ENCODE measurements at regions not wholly inside any gene's neighbourhood (a gene's known extent, or its start where the extent isn't known, plus 50 kb on each side); places are given as distances from the start of the nearest gene placed in this dataset.

DNA sequence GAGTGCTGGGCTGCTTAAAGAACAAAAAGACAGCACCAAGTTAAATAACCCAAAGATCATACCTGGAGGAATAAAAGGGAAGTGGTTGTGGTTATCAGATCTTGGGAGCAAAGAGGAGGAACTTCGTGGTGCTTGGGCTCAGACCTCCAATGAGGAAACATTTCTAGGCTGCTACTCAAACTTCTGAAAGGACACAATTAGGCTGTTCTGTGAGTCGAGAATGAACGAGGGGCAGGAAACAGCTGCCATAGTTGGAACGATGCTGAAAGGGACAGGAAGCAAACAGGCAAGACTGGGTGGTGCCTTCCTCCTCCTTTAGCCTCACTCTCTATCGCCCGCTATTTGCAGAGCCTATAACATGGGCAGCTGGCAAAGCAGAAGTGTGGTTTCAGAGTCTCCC is 276.3 kb upstream of the ARRDC4 start:
- no peak for TF ChIP-seq ARNT (IDR thresholded peaks at IDR 0.05)
- no peak for TF ChIP-seq BHLHE40 (IDR thresholded peaks at IDR 0.05; ENCODE audit: borderline replicate concordance)
- TF ChIP-seq ZNF384 (IDR thresholded peaks at IDR 0.05): no peak
- TF ChIP-seq NFRKB (IDR thresholded peaks at IDR 0.05): no peak
- no peak for TF ChIP-seq SP1 (IDR thresholded peaks at IDR 0.05)

Measured in HEK293T (cell line).